Calu3 (cell line): ENCODE measurements at regions not wholly inside any gene's neighbourhood (a gene's known extent, or its start where the extent isn't known, plus 50 kb on each side); places are given as distances from the start of the nearest gene placed in this dataset.
A peak's percentile ranks its signal among the peaks of the same experiment; 100 is the strongest.

Experiments used
- BruUV-seq: library from RNA; stranded (reverse); fragments of 400-500 nt; replicated peaks from 2 replicates; lab custom pipeline; 2021; lab: Mats Ljungman, UMichigan
- CTCF ChIA-PET: fragments of 300-600 bp; sonication (Branson Sonifier 250); formaldehyde crosslinking; loops from one replicate; lab custom pipeline; 2022; ENCODE audit warnings: antibody characterized with exemption; lab: Charles Lee
- DNase-seq: peaks from one replicate; pipeline ENCODE4 v3.0.0; 2022
- H3K27ac Mint-ChIP-seq: one replicate; pipeline ENCODE4 v1.8.0; 2022; ENCODE audit warnings: mixed read lengths; ENCODE audit not compliant: unreplicated experiment
- H3K27me3 Mint-ChIP-seq: one replicate; pipeline ENCODE4 v1.8.0; 2022; ENCODE audit warnings: mixed read lengths; ENCODE audit not compliant: unreplicated experiment
- H3K36me3 Mint-ChIP-seq: one replicate; pipeline ENCODE4 v1.8.0; 2022; ENCODE audit warnings: mild to moderate bottlenecking, moderate library complexity, mixed read lengths; ENCODE audit not compliant: insufficient read depth, unreplicated experiment
- H3K4me1 Mint-ChIP-seq: one replicate; pipeline ENCODE4 v1.8.0; 2022; ENCODE audit warnings: mild to moderate bottlenecking, low read depth, mixed read lengths; ENCODE audit not compliant: unreplicated experiment
- H3K4me3 Mint-ChIP-seq: one replicate; pipeline ENCODE4 v1.8.0; 2022; ENCODE audit warnings: mild to moderate bottlenecking, low read depth, moderate library complexity, mixed read lengths; ENCODE audit not compliant: unreplicated experiment
- H3K9me3 Mint-ChIP-seq: one replicate; pipeline ENCODE4 v1.8.0; 2022; ENCODE audit warnings: low read depth, mixed read lengths; ENCODE audit not compliant: unreplicated experiment
- CTCF ChIP-seq: fragments of 200-600 bp; IDR thresholded peaks from one replicate; pipeline ENCODE4 v1.8.0; 2022; ENCODE audit warnings: antibody characterized with exemption; ENCODE audit not compliant: unreplicated experiment
- intact Hi-C: fragments of 100-400 bp; cut with micrococcal nuclease; formaldehyde crosslinking; loops from one replicate; pipeline ENCODE4 v1.10.0; 2022; ENCODE audit not compliant: unreplicated experiment

- no peak for TF ChIP-seq CTCF
- Mint-ChIP-seq H3K9me3 (peaks cover 4% of the 10 kb centered on the region), H3K4me1 (no peaks in the 10 kb centered on the region), H3K27ac (no peak overlapping the region), H3K36me3 (no peaks in the 10 kb centered on the region), H3K4me3 (no peak overlapping the region), H3K27me3 (peaks cover 61% of the 10 kb centered on the region)
- BruUV-seq: no TSS peak
- DNase-seq: no peak
- CTCF ChIA-PET: no interaction called here
- intact Hi-C loops: no loop called here
These were observed 51.0 kb upstream of the CHCHD3 start for GRCh38 chr7:133132906-133133305.

GRCh38 chr7:133134810-133135209 is 52.9 kb upstream of the CHCHD3 start:
- H3K36me3 Mint-ChIP-seq: no peaks in the 10 kb centered on the region
- intact Hi-C loops: no loop called here
- BruUV-seq: no TSS peak
- peaks cover 4% of the 10 kb centered on the region for H3K9me3 Mint-ChIP-seq
- no peak for TF ChIP-seq CTCF
- CTCF ChIA-PET: no interaction called here
- H3K27me3 Mint-ChIP-seq: peaks cover 80% of the 10 kb centered on the region
- no peak overlapping the region for H3K27ac Mint-ChIP-seq
- no peak overlapping the region for H3K4me3 Mint-ChIP-seq
- H3K4me1 Mint-ChIP-seq: no peaks in the 10 kb centered on the region
- no peak for DNase-seq

- TF ChIP-seq CTCF: no peak
- CTCF ChIA-PET: interaction anchor here (0.6 kb wide), 1 partner anchor 30 kb away, joined by 3 read pairs; no protein-coding TSS in a partner anchor
- no peak for DNase-seq
- no peak overlapping the region for H3K4me3 Mint-ChIP-seq
- no TSS peak for BruUV-seq
- peaks cover under 1% of the 10 kb centered on the region for H3K9me3 Mint-ChIP-seq
- intact Hi-C loops: no loop called here
- no peak overlapping the region for H3K27ac Mint-ChIP-seq
- no peaks in the 10 kb centered on the region for H3K36me3 Mint-ChIP-seq
- peaks cover 81% of the 10 kb centered on the region for H3K27me3 Mint-ChIP-seq
- H3K4me1 Mint-ChIP-seq: no peaks in the 10 kb centered on the region
These were observed 53.6 kb upstream of the CHCHD3 start for GRCh38 chr7:133135451-133135850.

DNA sequence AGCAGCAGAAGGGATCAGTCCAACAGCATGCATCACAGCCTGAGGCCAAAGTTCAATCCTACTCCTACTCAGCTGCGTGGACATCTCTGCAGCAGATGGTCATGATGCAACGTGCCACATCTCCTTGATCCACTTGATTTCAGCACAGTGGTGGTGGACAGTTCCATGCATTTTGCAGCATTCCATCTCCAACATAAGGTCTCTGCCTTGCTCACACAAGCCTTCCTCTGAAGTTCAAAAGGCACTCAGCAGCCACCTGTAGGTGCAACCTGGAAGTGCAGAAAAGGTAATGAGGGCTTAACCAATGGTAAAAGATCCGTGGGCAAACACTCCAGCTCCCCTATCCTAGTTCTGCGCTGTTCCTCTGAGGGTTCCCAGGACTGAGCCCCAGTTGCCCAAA is 57.5 kb upstream of the CHCHD3 start:
- CTCF ChIA-PET: interaction anchor here (0.5 kb wide), 1 partner anchor 266 kb away, joined by 3 read pairs; no protein-coding TSS in a partner anchor
- DNase-seq: peak; percentile 4
- Mint-ChIP-seq H3K27ac (no peak overlapping the region), H3K4me3 (no peak overlapping the region), H3K4me1 (no peaks in the 10 kb centered on the region), H3K9me3 (no peaks in the 10 kb centered on the region), H3K36me3 (no peaks in the 10 kb centered on the region), H3K27me3 (peaks cover 73% of the 10 kb centered on the region)
- BruUV-seq: no TSS peak
- intact Hi-C loops: no loop called here
- TF ChIP-seq CTCF: no peak
